Tibial nerve (tissue), 4 donors: ENCODE measurements at regions not wholly inside any gene's neighbourhood (a gene's known extent, or its start where the extent isn't known, plus 50 kb on each side); places are given as distances from the start of the nearest gene placed in this dataset.

Experiments used
- DNase-seq, 2 donors: peaks; one replicate each; pipeline ENCODE4 v3.0.0-alpha.2; 2019; ENCODE audit warnings: low spot score in 2 of 2
- H3K27ac ChIP-seq, 4 donors: fragments of 200-600 bp; sonication (generic) in 3 of 4; one replicate each; pipeline ENCODE4 v1.5.1; 2017 to 2019; ENCODE audit warnings: mild to moderate bottlenecking in 1 of 4
- H3K27me3 ChIP-seq, 2 donors: fragments of 200-600 bp; sonication (generic) in 1 of 2; one replicate each; pipeline versions ENCODE4 v1.5.1 to v1.6.0; 2017 to 2019
- H3K36me3 ChIP-seq, 3 donors: fragments of 200-600 bp; sonication (generic); one replicate each; pipeline ENCODE4 v1.5.1; 2018 to 2019
- H3K4me1 ChIP-seq, 4 donors: fragments of 200-600 bp; sonication (generic) in 3 of 4; one replicate each; pipeline ENCODE4 v1.5.1; 2017 to 2019
- H3K4me3 ChIP-seq, 4 donors: fragments of 200-600 bp; sonication (generic) in 3 of 4; one replicate each; pipeline ENCODE4 v1.5.1; 2017 to 2019; ENCODE audit warnings: mild to moderate bottlenecking in 1 of 4, moderate library complexity in 1 of 4
- H3K9me3 ChIP-seq, 4 donors: fragments of 200-600 bp; sonication (generic) in 3 of 4; one replicate each; pipeline ENCODE4 v1.5.1; 2017 to 2019
- CTCF ChIP-seq, 5 experiments: fragments of 200-600 bp in 3 of 5; fragments of 450-650 bp in 2 of 5; sonication (generic) in 3 of 5; IDR thresholded peaks; one replicate each; pipeline ENCODE4 v1.5.1; 2016 to 2019; ENCODE audit warnings: antibody characterized with exemption in 5 of 5, mild to moderate bottlenecking in 3 of 5, moderate library complexity in 2 of 5
- EP300 ChIP-seq, 2 donors: sonication (generic); formaldehyde crosslinking; IDR thresholded peaks; one replicate each; pipeline ENCODE4 v1.6.1; 2017; ENCODE audit warnings: antibody characterized with exemption in 2 of 2, mild to moderate bottlenecking in 1 of 2
- POLR2A ChIP-seq, 2 donors: fragments of 450-650 bp; IDR thresholded peaks; one replicate each; pipeline ENCODE4 v1.6.1; 2017; ENCODE audit warnings: antibody characterized with exemption in 2 of 2, mild to moderate bottlenecking in 2 of 2, moderate library complexity in 2 of 2
- WGBS, 2 donors: methylation state at CpG; one replicate each; pipeline ENCODE4 v1.1.5; 2018; 5-methylcytosine and 5-hydroxymethylcytosine counted together

- no peak for DNase-seq
- H3K4me3 ChIP-seq: no peak overlapping the region
- H3K9me3 ChIP-seq: no peaks in the 10 kb centered on the region
- H3K4me1 ChIP-seq: peaks cover 0 to 11% (median 0%) of the 10 kb centered on the region in 4 donors
- no peaks in the 10 kb centered on the region for H3K36me3 ChIP-seq
- TF ChIP-seq EP300 (IDR thresholded peaks at IDR 0.05) (no peak), CTCF (IDR thresholded peaks at IDR 0.05) (no peak), POLR2A (IDR thresholded peaks at IDR 0.05) (no peak)
- no peaks in the 10 kb centered on the region for H3K27me3 ChIP-seq
- no peak overlapping the region for H3K27ac ChIP-seq
These were observed 374.3 kb upstream of the MC4R start for GRCh38 chr18:60746919-60747318.

- Histone ChIP-seq H3K4me1 (no peaks in the 10 kb centered on the region), H3K27ac (no peak overlapping the region), H3K4me3 (no peak overlapping the region), H3K27me3 (no peaks in the 10 kb centered on the region), H3K9me3 (no peaks in the 10 kb centered on the region), H3K36me3 (no peaks in the 10 kb centered on the region)
- TF ChIP-seq POLR2A (IDR thresholded peaks at IDR 0.05) (no peak), EP300 (IDR thresholded peaks at IDR 0.05) (no peak), CTCF (IDR thresholded peaks at IDR 0.05) (no peak)
- 47 to 61% methylated on average over 3 of the region's 3 CpGs for WGBS, 2 donors
- DNase-seq: no peak
These were observed 381.2 kb upstream of the MC4R start for GRCh38 chr18:60753753-60754152.

GRCh38 chr18:60754413-60755009 is 381.9 kb upstream of the MC4R start:
- Histone ChIP-seq H3K9me3 (no peaks in the 10 kb centered on the region), H3K4me1 (no peaks in the 10 kb centered on the region), H3K36me3 (no peaks in the 10 kb centered on the region), H3K27ac (no peak overlapping the region), H3K4me3 (no peak overlapping the region), H3K27me3 (no peaks in the 10 kb centered on the region)
- WGBS, 2 donors: 46 to 48% methylated on average over 4 of the region's 4 CpGs
- DNase-seq: no peak
- TF ChIP-seq POLR2A (IDR thresholded peaks at IDR 0.05) (no peak), CTCF (IDR thresholded peaks at IDR 0.05) (no peak), EP300 (IDR thresholded peaks at IDR 0.05) (no peak)

GRCh38 chr18:60755134-60755533 is 382.6 kb upstream of the MC4R start:
- no peaks in the 10 kb centered on the region for H3K36me3 ChIP-seq
- H3K9me3 ChIP-seq: no peaks in the 10 kb centered on the region
- no peaks in the 10 kb centered on the region for H3K27me3 ChIP-seq
- H3K27ac ChIP-seq: no peak overlapping the region
- no peak for TF ChIP-seq CTCF (IDR thresholded peaks at IDR 0.05)
- no peak for TF ChIP-seq EP300 (IDR thresholded peaks at IDR 0.05)
- TF ChIP-seq POLR2A (IDR thresholded peaks at IDR 0.05): no peak
- DNase-seq: no peak
- no peaks in the 10 kb centered on the region for H3K4me1 ChIP-seq
- 73 to 76% methylated on average over 5 of the region's 5 CpGs for WGBS, 2 donors
- H3K4me3 ChIP-seq: no peak overlapping the region

- Histone ChIP-seq H3K36me3 (no peaks in the 10 kb centered on the region), H3K9me3 (peaks cover 0 to 6% (median 3%) of the 10 kb centered on the region in 4 donors), H3K4me3 (no peak overlapping the region), H3K27me3 (no peaks in the 10 kb centered on the region), H3K4me1 (no peaks in the 10 kb centered on the region), H3K27ac (no peak overlapping the region)
- DNase-seq: no peak
- TF ChIP-seq EP300 (IDR thresholded peaks at IDR 0.05) (no peak), POLR2A (IDR thresholded peaks at IDR 0.05) (no peak), CTCF (IDR thresholded peaks at IDR 0.05) (no peak)
- WGBS, 2 donors: 87 to 95% methylated on average over 1 of the region's 1 CpG
These were observed 403.4 kb upstream of the MC4R start for GRCh38 chr18:60775978-60776377.
